ENCODE measurements at regions not wholly inside any gene's neighbourhood (a gene's known extent, or its start where the extent isn't known, plus 50 kb on each side); places are given as distances from the start of the nearest gene placed in this dataset.

GRCh38 chr2:236763857-236764256 is 194.2 kb downstream of the ACKR3 start:
- Histone ChIP-seq H3K9me3 (peaks cover 0 to 5% of the 10 kb centered on the region in 2 donors), H3K27me3 (no peaks in the 10 kb centered on the region), H3K36me3 (no peaks in the 10 kb centered on the region), H3K27ac (no peak overlapping the region), H3K4me3 (no peak overlapping the region), H3K4me1 (no peaks in the 10 kb centered on the region)
- TF ChIP-seq CTCF (IDR thresholded peaks at IDR 0.05): no peak
- DNase-seq (ENCODE audit: low spot score): no peak

GRCh38 chr2:236764716-236765115 is 195.1 kb downstream of the ACKR3 start:
- Histone ChIP-seq H3K4me1 (no peaks in the 10 kb centered on the region), H3K36me3 (no peaks in the 10 kb centered on the region)
- TF ChIP-seq CTCF (IDR thresholded peaks at IDR 0.05): no peak

GRCh38 chr2:236765478-236765877 is 195.9 kb downstream of the ACKR3 start:
- H3K9me3 ChIP-seq: peaks cover 0 to 5% of the 10 kb centered on the region in 2 donors
- no peaks in the 10 kb centered on the region for H3K4me1 ChIP-seq
- TF ChIP-seq CTCF (IDR thresholded peaks at IDR 0.05): no peak
- no peak for DNase-seq (ENCODE audit: low spot score)
- H3K27me3 ChIP-seq: no peaks in the 10 kb centered on the region
- H3K27ac ChIP-seq: no peak overlapping the region
- H3K4me3 ChIP-seq: no peak overlapping the region
- no peaks in the 10 kb centered on the region for H3K36me3 ChIP-seq

More at GRCh38 chr2:236764716-236765115, 195.1 kb downstream of the ACKR3 start:
- H3K9me3 ChIP-seq: peaks cover 0 to 5% of the 10 kb centered on the region in 2 donors
- H3K27me3 ChIP-seq: no peaks in the 10 kb centered on the region
- no peak overlapping the region for H3K4me3 ChIP-seq
- DNase-seq (ENCODE audit: low spot score): no peak
- no peak overlapping the region for H3K27ac ChIP-seq

GRCh38 chr2:236766850-236767249 is 197.2 kb downstream of the ACKR3 start:
- no peak for DNase-seq (ENCODE audit: low spot score)
- Histone ChIP-seq H3K36me3 (no peaks in the 10 kb centered on the region), H3K27me3 (no peaks in the 10 kb centered on the region), H3K9me3 (peaks cover 0 to 5% of the 10 kb centered on the region in 2 donors), H3K27ac (no peak overlapping the region), H3K4me3 (no peak overlapping the region), H3K4me1 (no peaks in the 10 kb centered on the region)
- TF ChIP-seq CTCF (IDR thresholded peaks at IDR 0.05): no peak

- H3K9me3 ChIP-seq: peaks cover 0 to 5% of the 10 kb centered on the region in 2 donors
- no peak for TF ChIP-seq CTCF (IDR thresholded peaks at IDR 0.05)
- no peaks in the 10 kb centered on the region for H3K36me3 ChIP-seq
- H3K27ac ChIP-seq: no peak overlapping the region
- no peak overlapping the region for H3K4me3 ChIP-seq
- no peaks in the 10 kb centered on the region for H3K4me1 ChIP-seq
- H3K27me3 ChIP-seq: no peaks in the 10 kb centered on the region
- no peak for DNase-seq (ENCODE audit: low spot score)
Observed at GRCh38 chr2:236767941-236768340, 198.3 kb downstream of the ACKR3 start.

- no peak overlapping the region for H3K4me3 ChIP-seq
- no peak overlapping the region for H3K27ac ChIP-seq
- no peaks in the 10 kb centered on the region for H3K36me3 ChIP-seq
- peaks cover 0 to 5% of the 10 kb centered on the region in 2 donors for H3K9me3 ChIP-seq
- DNase-seq (ENCODE audit: low spot score): no peak
- no peaks in the 10 kb centered on the region for H3K27me3 ChIP-seq
- no peaks in the 10 kb centered on the region for H3K4me1 ChIP-seq
- TF ChIP-seq CTCF (IDR thresholded peaks at IDR 0.05): no peak
Observed at GRCh38 chr2:236768393-236769140, 198.9 kb downstream of the ACKR3 start.
